Heart left ventricle (tissue), 16 donors: ENCODE measurements at regions not wholly inside any gene's neighbourhood (a gene's known extent, or its start where the extent isn't known, plus 50 kb on each side); places are given as distances from the start of the nearest gene placed in this dataset.
"Not testable (repeated sequence)": the region's sequence is repeated elsewhere in the genome, so short reads cannot be mapped to it uniquely, and the experiment has no call there.

Experiments used
- ATAC-seq, 4 donors: fragments of 200-7000 bp; cut with Tn5 transposase; one replicate each; pipeline ENCODE4 v1.9.1; 2020 to 2022; ENCODE audit warnings: moderate library complexity in 4 of 4, mild to moderate bottlenecking in 3 of 4, moderate number of reproducible peaks in 1 of 4
- DNase-seq, 5 donors: peaks; one replicate each; pipeline ENCODE4 v3.0.0-alpha.2; 2020
- H3K27ac ChIP-seq, 12 donors: fragments of 200-600 bp; sonication (generic) in 4 of 12; one replicate each; pipeline versions ENCODE4 v1.5.0 to v1.8.0; 2016 to 2022; ENCODE audit warnings: mild to moderate bottlenecking in 2 of 12
- H3K27me3 ChIP-seq, 9 donors: fragments of 200-600 bp; sonication (generic) in 2 of 9; one replicate each; pipeline versions ENCODE4 v1.5.1 to v1.8.0; 2016 to 2022; ENCODE audit warnings: mild to moderate bottlenecking in 3 of 9
- H3K36me3 ChIP-seq, 9 donors: fragments of 200-600 bp; sonication (generic) in 2 of 9; one replicate each; pipeline versions ENCODE4 v1.5.0 to v1.8.0; 2018 to 2022; ENCODE audit warnings: mild to moderate bottlenecking in 2 of 9
- H3K4me1 ChIP-seq, 12 donors: fragments of 200-600 bp; sonication (generic) in 4 of 12; one replicate each; pipeline versions ENCODE4 v1.5.0 to v1.8.0; 2016 to 2022; ENCODE audit warnings: mild to moderate bottlenecking in 3 of 12
- H3K4me3 ChIP-seq, 12 donors: fragments of 200-600 bp; sonication (generic) in 4 of 12; one replicate each; pipeline versions ENCODE4 v1.5.0 to v1.8.0; 2017 to 2022; ENCODE audit warnings: mild to moderate bottlenecking in 9 of 12, moderate library complexity in 4 of 12
- H3K9me3 ChIP-seq, 12 donors: fragments of 200-600 bp; sonication (generic) in 4 of 12; one replicate each; pipeline versions ENCODE4 v1.5.0 to v1.8.0; 2016 to 2022; ENCODE audit warnings: mild to moderate bottlenecking in 1 of 12
- POLR2A ChIP-seq, 2 donors: fragments of 450-650 bp; IDR thresholded peaks; one replicate each; pipeline ENCODE4 v1.6.1; 2017; ENCODE audit warnings: antibody characterized with exemption in 2 of 2, mild to moderate bottlenecking in 2 of 2, moderate library complexity in 2 of 2
- WGBS, 4 donors: extraction: QIAGEN DNeasy Blood & Tissue Kit in 2 of 4; methylation state at CpG; one replicate each; pipeline versions ENCODE4 v1.1.5 to v1.1.7; 2013 to 2018; 5-methylcytosine and 5-hydroxymethylcytosine counted together
- intact Hi-C, 10 donors: fragments of 100-400 bp; cut with DNase I; formaldehyde crosslinking; loops; one replicate each; pipeline versions ENCODE4 v1.11.1 to v1.14.2; 2022
- TF ChIP-seq, protein P1 (sequence below), 12 donors: fragments of 200-600 bp; sonication (generic) in 4 of 12; IDR thresholded peaks; one replicate each; pipeline versions ENCODE4 v1.5.0 to v1.8.0; 2018 to 2022; ENCODE audit warnings: antibody characterized with exemption in 12 of 12, mild to moderate bottlenecking in 5 of 12
- donor health status: ischemic (EF 13 %, LVEDD 7.1; RV severe dilation, severe dysfunction).
- donor health status: healthy with polysubstance abuse.
- donor health status: DM: no; HTN: yes; CAD: no.
- donor health status: DM: no; HTN: no; CAD: no.
- donor health status: ischemic (EF 25% LVEDD 6.9; RV normal size, moderate dysfunction).
- donor health status: ischemic (EF 25% LVEDD 5.7; RV mildly dilated, moderate dysfunction).
- donor health status: healthy.
- donor health status: DM: yes; HTN: yes; CAD: no.
- donor health status: ischemic (EF 35%, LVEDD 5.7; RV mildly dilated, moderate dysfunction).
- donor health status: nonischemic (EF 11% LVEDD 7.7; RV severe dilation, severe dysfunction).
- donor health status: DM: yes; HTN: yes; CAD: no.
- donor health status: PGD.
- donor health status: ischemic (EF 29% LVEDD 5.4; RV normal size, mild dysfunction).
- donor health status: nonischemic (EF 23%, LVEDD 6.1; RV moderate dilation, normal function).

DNA sequence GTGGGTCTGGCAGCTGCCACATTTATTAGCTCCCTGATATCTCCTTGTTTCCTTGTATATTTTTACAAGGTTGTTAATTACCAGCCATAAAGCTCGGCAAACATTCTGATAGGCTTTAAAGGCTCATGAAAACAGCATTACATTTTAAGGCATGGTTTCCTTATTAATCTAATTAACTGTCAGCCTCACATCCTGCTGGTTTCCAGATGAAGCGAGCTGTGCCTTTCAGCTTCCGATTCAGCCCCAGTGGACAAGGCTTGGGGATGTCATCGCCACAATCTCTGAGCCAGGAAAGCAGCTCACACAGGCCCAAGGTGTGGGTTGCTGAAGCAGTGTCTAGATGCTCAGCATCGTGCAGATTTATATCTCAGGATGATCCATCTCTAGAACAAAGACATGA lies 66.0 kb upstream of the RALY start:
- ATAC-seq (no peak), DNase-seq (no peak)
- no peaks in the 10 kb centered on the region for H3K27me3 ChIP-seq
- TF ChIP-seq POLR2A (IDR thresholded peaks at IDR 0.05), result no peak
- TF ChIP-seq, protein P1, sequence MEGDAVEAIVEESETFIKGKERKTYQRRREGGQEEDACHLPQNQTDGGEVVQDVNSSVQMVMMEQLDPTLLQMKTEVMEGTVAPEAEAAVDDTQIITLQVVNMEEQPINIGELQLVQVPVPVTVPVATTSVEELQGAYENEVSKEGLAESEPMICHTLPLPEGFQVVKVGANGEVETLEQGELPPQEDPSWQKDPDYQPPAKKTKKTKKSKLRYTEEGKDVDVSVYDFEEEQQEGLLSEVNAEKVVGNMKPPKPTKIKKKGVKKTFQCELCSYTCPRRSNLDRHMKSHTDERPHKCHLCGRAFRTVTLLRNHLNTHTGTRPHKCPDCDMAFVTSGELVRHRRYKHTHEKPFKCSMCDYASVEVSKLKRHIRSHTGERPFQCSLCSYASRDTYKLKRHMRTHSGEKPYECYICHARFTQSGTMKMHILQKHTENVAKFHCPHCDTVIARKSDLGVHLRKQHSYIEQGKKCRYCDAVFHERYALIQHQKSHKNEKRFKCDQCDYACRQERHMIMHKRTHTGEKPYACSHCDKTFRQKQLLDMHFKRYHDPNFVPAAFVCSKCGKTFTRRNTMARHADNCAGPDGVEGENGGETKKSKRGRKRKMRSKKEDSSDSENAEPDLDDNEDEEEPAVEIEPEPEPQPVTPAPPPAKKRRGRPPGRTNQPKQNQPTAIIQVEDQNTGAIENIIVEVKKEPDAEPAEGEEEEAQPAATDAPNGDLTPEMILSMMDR (IDR thresholded peaks at IDR 0.05), result no peak
- no peak overlapping the region for H3K4me3 ChIP-seq
- H3K36me3 ChIP-seq, result no peaks in the 10 kb centered on the region
- intact Hi-C loops, result no loop called here
- no peaks in the 10 kb centered on the region for H3K9me3 ChIP-seq
- WGBS, 4 donors, result 50 to 58% (median 54%) methylated on average over 5 of the region's 5 CpGs
- H3K4me1 ChIP-seq, result no peaks in the 10 kb centered on the region
- H3K27ac ChIP-seq, result no peak overlapping the region

DNA sequence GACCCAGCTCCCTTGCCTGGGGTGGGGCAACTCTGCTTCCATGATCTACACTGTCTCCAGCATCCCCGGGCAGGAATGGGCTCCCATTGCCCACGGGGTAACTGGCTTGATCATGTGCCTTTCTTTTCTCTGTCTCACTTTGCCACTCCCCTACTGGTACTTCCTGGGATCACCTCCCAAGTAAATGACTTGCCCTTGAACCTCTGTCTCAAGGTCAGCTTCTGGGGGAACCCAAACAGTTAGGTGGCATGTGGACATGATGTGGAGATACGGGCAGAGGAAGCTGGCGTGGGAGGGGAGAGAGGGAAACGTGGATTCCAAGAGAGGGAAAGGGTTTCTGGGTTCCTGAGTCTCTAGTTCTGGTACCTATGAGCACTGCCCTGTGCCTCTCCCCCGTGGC lies 63.8 kb upstream of the RALY start:
- H3K4me3 ChIP-seq, result no peak overlapping the region
- no peak for ATAC-seq
- TF ChIP-seq, protein P1 (IDR thresholded peaks at IDR 0.05), result no peak
- no peak for TF ChIP-seq POLR2A (IDR thresholded peaks at IDR 0.05)
- DNase-seq, result no peak
- H3K9me3 ChIP-seq, result no peaks in the 10 kb centered on the region
- no peaks in the 10 kb centered on the region for H3K36me3 ChIP-seq
- intact Hi-C loops, result loop anchor here in 7 of 10 donors (5.0 to 10.0 kb wide), 4 partner anchors 57 to 197 kb away; no protein-coding TSS in a partner anchor
- H3K4me1 ChIP-seq, result peaks cover 0 to 3% (median 0%) of the 10 kb centered on the region in 12 donors
- 69 to 73% (median 72%) methylated on average over 6 of the region's 6 CpGs for WGBS, 4 donors
- H3K27ac ChIP-seq, result no peak overlapping the region
- no peaks in the 10 kb centered on the region for H3K27me3 ChIP-seq

DNA sequence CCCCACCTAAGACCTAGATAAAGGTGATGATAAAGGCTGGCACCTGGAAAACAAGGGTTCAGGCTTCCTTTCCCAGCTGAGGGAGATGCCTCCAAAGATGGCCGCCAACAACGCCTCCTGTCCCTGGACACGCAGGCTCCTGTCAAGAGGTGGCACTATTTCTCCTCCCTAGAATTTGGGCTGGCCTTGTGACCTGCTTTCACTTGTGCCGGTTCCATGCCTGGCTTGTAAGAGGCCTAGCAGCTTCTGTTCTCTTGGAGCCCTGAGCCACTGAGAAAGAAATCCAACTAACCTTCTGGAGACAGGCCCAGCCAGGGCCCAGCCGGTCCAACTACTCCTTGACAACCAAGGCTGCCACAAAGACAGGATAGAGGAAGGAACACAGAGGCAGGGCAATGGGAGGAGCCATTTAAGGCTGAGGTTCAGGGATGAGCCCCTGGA lies 60.2 kb upstream of the RALY start:
- no peaks in the 10 kb centered on the region for H3K27me3 ChIP-seq
- H3K4me3 ChIP-seq, result no peak overlapping the region
- peak; percentile 78 to 92 (median 92) for ATAC-seq
- H3K9me3 ChIP-seq, result no peaks in the 10 kb centered on the region
- H3K27ac ChIP-seq, result peak overlapping the region in 5 of 12 donors; percentile 12 to 70 (median 30)
- TF ChIP-seq, protein P1 (IDR thresholded peaks at IDR 0.05), result peak; percentile 33 to 71 (median 53)
- no peak for TF ChIP-seq POLR2A (IDR thresholded peaks at IDR 0.05)
- intact Hi-C loops, result loop anchor here in 8 of 10 donors (1.0 to 10.0 kb wide), 6 partner anchors 54 to 194 kb away; no protein-coding TSS in a partner anchor
- 54 to 64% (median 58%) methylated on average over 5 of the region's 5 CpGs for WGBS, 4 donors
- peak; percentile 45 to 66 (median 61) for DNase-seq
- H3K4me1 ChIP-seq, result peaks cover 0 to 3% (median 0%) of the 10 kb centered on the region in 12 donors
- H3K36me3 ChIP-seq, result no peaks in the 10 kb centered on the region

DNA sequence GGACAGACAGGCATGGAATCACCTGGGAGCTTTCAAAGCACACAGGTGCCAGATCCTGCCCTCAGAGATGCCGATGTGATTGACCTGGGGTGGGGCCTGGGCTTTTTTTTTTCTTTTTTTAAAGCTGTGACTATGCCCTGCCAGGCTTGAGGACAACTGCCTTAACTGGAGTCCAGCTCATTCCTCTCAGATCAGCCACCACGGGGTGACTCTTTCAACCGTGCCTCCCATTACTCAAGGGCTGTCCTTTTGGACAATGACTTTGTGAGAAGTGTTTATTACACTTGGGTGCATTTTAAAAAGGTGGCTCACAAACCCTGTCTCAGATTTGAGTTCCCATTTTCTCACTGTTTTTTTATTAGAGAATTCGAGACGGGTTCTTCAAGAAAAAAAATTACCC lies 57.1 kb upstream of the RALY start:
- intact Hi-C loops, result loop anchor here in 1 of 10 donors (10.0 kb wide), 1 partner anchor 188 kb away; no protein-coding TSS in a partner anchor
- no peak for DNase-seq
- no peak overlapping the region for H3K27ac ChIP-seq
- ATAC-seq, result no peak
- H3K36me3 ChIP-seq, result no peaks in the 10 kb centered on the region
- peaks cover 0 to 3% (median 0%) of the 10 kb centered on the region in 12 donors for H3K4me1 ChIP-seq
- H3K4me3 ChIP-seq, result no peak overlapping the region
- H3K27me3 ChIP-seq, result no peaks in the 10 kb centered on the region
- H3K9me3 ChIP-seq, result no peaks in the 10 kb centered on the region
- TF ChIP-seq POLR2A (IDR thresholded peaks at IDR 0.05), result no peak
- TF ChIP-seq, protein P1 (IDR thresholded peaks at IDR 0.05), result no peak
- WGBS, 4 donors, result 82 to 90% (median 84%) methylated on average over 5 of the region's 5 CpGs

DNA sequence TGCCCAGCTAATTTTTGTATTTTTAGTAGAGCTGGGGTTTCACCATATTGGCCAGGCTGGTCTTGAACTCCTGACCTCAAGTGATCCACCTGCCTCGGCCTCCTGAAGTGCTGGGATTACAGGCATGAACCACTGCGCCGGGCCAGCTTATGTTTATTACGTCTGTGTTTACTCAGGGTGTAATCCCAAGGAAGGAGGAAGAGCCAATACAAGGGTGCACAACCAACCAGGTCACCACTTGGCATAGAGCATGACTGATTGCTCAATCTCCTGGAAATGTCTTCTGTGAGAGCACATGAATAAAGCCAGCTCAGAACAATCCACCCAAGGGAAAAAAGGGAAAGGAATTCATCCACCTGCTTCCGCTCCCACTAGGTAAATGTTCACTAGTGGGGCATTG lies 54.7 kb upstream of the RALY start:
- not testable (repeated sequence) for H3K4me3 ChIP-seq, H3K36me3 ChIP-seq, H3K4me1 ChIP-seq, H3K27me3 ChIP-seq, DNase-seq, H3K9me3 ChIP-seq, H3K27ac ChIP-seq
- WGBS, 4 donors, result 88 to 95% (median 92%) methylated on average over 5 of the region's 5 CpGs
- ATAC-seq, result peak in 1 of 4 donors; percentile 43
- intact Hi-C loops, result loop anchor here in 1 of 10 donors (10.0 kb wide), 1 partner anchor 186 kb away; no protein-coding TSS in a partner anchor
